ENCODE measurements at regions not wholly inside any gene's neighbourhood (a gene's known extent, or its start where the extent isn't known, plus 50 kb on each side); places are given as distances from the start of the nearest gene placed in this dataset.

DNA sequence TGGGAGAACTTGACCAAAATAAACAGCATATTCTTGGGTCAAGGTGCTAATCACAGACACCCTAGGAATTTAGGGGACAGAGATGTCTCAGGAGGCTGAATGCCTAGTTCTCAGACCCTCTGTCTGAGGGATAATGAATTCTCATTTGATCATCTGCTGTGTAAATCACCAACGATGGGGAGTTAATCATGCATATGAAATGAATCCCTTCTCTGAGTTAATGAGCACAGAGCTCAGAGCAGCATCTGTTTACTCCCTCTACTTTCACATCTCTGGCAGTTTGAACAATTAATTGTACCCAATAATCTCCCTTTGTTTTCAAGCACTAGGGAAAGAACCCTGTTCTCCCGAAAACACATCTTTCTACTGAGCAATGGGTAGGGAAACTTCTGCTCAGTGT is 129.4 kb upstream of the SRRM4 start:
- DNase-seq (ENCODE audit: low read depth) = no peak
- TF ChIP-seq, protein P1, sequence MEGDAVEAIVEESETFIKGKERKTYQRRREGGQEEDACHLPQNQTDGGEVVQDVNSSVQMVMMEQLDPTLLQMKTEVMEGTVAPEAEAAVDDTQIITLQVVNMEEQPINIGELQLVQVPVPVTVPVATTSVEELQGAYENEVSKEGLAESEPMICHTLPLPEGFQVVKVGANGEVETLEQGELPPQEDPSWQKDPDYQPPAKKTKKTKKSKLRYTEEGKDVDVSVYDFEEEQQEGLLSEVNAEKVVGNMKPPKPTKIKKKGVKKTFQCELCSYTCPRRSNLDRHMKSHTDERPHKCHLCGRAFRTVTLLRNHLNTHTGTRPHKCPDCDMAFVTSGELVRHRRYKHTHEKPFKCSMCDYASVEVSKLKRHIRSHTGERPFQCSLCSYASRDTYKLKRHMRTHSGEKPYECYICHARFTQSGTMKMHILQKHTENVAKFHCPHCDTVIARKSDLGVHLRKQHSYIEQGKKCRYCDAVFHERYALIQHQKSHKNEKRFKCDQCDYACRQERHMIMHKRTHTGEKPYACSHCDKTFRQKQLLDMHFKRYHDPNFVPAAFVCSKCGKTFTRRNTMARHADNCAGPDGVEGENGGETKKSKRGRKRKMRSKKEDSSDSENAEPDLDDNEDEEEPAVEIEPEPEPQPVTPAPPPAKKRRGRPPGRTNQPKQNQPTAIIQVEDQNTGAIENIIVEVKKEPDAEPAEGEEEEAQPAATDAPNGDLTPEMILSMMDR (IDR thresholded peaks at IDR 0.05; ENCODE audit: insufficient read depth, low read length) = no peak
- H3K4me3 ChIP-seq (ENCODE audit: low read depth, low read length) = no peak overlapping the region

DNA sequence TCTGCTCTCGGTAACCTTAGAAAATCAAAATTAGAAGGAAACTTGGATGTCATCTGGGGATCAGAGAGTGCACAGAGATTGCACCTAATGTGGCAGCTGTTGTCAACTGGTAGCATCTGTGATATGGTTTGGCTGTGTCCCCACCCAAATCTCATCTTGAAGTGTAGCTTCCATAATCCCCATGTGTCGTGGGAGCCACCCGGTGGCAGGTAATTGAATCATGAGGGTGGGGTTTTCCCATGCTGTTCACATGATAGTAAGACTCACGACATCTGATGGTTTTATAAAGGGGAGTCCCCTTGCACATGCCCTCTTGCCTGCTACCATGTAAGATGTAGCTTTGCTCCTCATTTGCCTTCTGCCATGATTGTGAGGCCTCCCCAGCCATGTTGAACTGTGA is 127.7 kb upstream of the SRRM4 start:
- TF ChIP-seq, protein P1 (IDR thresholded peaks at IDR 0.05; ENCODE audit: insufficient read depth, low read length) = no peak
- DNase-seq (ENCODE audit: low read depth) = no peak
- H3K4me3 ChIP-seq (ENCODE audit: low read depth, low read length) = no peak overlapping the region

DNA sequence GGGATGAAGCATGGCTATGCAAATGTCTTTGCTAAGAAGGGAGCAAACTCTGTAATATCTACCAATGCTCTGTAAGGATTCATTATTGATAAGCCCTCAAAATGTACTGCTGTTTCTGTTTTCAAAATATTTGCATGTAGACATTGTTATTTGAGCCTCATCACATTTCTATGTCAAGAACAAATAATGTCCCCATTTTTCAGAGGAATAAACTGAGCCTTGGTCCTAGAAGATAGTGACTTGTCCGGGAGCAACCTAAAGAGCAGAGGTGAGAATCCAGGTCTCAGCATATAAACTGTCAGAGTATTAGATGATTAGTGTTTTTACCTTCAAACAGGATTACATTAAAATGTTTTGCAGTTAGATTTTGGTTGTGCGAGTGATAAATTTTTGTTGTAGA is 125.5 kb upstream of the SRRM4 start:
- DNase-seq (ENCODE audit: low read depth) = no peak
- TF ChIP-seq, protein P1 (IDR thresholded peaks at IDR 0.05; ENCODE audit: insufficient read depth, low read length) = no peak
- H3K4me3 ChIP-seq (ENCODE audit: low read depth, low read length) = no peak overlapping the region

DNA sequence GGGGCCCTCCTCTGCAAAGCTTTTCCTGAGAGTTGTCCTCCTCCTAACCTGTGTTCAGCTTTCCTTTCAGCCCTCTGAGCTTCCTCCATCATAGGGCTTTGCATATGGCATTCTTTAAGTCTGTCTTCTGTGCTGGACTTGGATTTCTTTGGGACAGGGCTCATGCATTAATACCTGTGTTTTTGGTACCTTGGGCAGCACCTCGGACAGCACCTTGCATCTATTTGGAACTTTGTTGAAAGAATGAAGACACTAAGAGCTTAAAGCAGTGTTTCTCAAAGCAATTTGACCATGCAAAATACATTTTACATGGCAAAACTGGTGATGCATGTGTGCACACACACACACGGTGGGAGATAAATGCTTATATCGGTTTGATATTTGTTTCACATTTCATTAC is 115.0 kb upstream of the SRRM4 start:
- TF ChIP-seq, protein P1 (IDR thresholded peaks at IDR 0.05; ENCODE audit: insufficient read depth, low read length) = no peak
- DNase-seq (ENCODE audit: low read depth) = no peak
- no peak overlapping the region for H3K4me3 ChIP-seq (ENCODE audit: low read depth, low read length)

DNA sequence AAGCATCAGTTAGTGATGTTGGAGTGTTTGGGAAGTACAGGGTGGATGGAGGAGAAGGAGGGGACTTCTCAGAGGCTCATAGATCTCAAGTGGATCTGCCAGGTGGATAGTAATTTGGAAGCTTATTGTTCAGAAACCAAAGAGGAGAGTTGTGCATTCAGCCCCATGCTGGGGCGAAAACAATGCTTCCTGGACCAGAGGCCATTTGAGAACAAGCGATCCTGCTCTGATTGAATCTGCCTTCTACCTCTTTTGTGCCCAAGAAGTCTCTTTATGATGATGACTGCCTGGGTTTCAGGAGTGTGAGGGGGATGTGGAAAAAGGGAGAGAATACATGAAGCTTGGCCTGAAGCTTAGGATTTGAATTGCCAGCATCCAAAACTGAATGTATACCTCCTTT is 110.8 kb upstream of the SRRM4 start:
- no peak overlapping the region for H3K4me3 ChIP-seq (ENCODE audit: low read depth, low read length)
- DNase-seq (ENCODE audit: low read depth) = no peak
- TF ChIP-seq, protein P1 (IDR thresholded peaks at IDR 0.05; ENCODE audit: insufficient read depth, low read length) = no peak

DNA sequence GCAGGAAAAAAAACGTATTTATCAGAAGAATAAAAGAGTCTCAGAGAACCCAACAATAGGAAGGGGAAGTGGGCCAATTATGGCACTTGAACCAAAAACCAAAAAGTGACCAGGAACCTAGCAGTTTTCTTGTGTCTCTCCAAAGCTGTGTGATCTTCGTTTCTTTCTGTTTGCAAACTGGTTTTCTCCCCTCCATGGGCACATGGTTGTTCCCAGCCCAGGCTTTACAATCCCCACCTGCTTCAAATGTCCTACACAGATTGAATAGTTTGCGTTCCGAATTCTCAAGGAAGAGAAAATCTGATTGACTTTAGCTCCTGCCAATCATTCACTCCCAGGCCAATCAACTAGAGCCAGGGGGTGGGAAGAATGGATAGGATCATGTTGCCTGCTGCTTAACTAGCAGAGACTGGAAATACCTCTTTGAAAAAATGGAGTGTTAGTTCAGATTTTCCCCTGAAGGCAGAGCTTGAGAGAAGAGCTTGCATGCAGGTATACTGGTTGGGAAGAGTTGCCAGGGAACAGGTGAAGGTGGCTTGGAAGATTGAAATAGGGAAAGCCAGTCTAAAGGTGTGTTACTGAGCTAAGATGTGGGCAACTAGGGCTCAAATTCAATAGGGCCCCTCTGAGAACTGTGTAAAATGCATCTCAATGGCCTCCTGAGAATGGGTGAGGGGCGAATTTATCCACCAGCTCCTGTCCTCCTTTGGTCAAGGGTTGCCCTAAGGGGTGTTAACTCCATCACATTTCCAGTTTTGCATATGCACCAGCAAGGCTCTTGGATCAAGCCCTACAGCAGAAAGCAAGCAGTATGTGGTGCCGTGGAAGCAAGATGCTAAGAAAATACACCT is 106.4 kb upstream of the SRRM4 start:
- TF ChIP-seq, protein P1 (IDR thresholded peaks at IDR 0.05; ENCODE audit: insufficient read depth, low read length) = no peak
- no peak overlapping the region for H3K4me3 ChIP-seq (ENCODE audit: low read depth, low read length)
- no peak for DNase-seq (ENCODE audit: low read depth)

All from fibroblast of the aortic adventitia (primary cell).